Activated CD4-positive, alpha-beta T cell treated with anti-CD3 and anti-CD28 coated beads, Interleukin-2, Interleukin-4, amounts not matched to agents 100 ng/mL and 50 ng/mL, durations not matched to agents 16 hours and 8 hours (primary cell): ENCODE measurements at regions not wholly inside any gene's neighbourhood (a gene's known extent, or its start where the extent isn't known, plus 50 kb on each side); places are given as distances from the start of the nearest gene placed in this dataset.
A peak's percentile ranks its signal among the peaks of the same experiment; 100 is the strongest.

Experiments
- DNase-seq: peaks from one replicate; pipeline ENCODE4 v3.0.0-alpha.2; 2020; ENCODE audit warnings: low spot score

DNA sequence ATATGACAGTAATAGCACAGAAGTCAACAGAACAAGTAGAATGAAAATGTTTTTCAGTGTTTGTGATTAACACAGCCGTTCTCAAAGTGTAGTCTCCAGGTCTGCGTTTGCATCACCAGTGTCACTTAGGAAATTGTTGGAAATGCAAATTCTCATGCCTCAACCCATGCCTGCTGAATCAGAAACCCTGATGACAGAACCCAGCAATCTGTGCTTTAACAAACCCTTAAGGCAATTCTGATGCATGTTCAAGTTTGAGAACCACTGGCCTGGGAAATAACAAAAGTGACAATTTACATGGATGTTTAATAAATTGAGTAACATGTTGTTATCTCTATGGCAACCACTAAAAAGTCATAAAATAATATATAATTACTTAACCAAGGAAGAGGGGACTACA lies 103.1 kb upstream of the ATP11B start:
- DNase-seq = no peak

DNA sequence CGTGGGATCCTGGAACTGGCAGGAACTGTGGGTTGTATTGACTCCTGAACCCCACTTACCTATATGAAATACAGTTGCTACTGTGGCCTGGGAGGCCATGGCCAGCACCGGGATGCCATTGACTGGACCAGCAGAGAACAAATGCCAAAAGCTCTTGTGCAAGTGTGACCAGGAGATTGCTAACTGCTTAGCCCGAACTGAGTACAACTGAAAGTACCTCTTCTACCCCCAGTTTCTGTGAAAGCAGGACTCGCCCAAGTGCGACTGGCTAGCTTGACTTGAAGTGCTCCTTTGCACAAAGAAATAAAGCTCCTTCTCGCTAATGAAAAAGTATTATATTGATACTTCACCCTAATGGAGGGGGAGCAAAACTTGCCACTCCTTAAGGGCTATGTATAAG lies 101.3 kb upstream of the ATP11B start:
- DNase-seq = no peak

DNA sequence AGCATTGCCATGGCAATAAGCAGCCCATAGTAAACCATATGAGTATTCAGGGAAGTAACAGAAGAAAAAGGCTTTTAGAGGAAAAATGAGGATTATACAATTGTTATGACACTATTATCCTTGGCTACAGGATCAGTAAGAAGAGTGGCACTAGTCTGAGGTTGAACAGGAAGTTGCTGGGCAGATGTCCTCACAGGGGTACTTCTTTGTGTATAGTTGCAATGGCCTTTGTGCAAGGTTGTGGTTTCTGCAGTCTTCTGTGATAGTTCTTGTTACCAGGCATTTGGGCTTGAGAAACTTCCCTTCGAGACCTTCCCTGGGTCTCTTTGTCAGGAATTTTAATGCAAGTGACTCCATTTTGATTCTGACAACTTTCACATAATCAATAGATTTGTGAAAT lies 100.6 kb upstream of the ATP11B start:
- DNase-seq = no peak

DNA sequence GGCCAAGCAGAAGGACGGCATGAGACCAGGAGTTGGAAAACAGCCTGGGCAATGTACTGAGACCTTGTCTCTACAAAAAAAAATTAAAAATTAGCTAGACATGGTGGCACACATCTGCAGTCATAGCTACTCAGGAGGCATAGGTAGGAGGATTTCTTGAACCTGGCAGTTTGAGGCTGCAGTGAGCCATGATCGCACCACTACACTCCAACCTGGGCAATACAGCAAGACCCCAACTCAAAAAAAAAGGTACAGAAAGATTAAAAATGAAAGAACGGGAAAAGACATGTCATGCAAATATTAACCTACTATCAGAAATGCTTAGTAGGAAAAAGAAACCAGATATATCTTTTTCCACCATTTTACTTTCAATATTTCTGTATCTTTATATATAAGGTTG lies 99.6 kb upstream of the ATP11B start:
- DNase-seq = no peak

DNA sequence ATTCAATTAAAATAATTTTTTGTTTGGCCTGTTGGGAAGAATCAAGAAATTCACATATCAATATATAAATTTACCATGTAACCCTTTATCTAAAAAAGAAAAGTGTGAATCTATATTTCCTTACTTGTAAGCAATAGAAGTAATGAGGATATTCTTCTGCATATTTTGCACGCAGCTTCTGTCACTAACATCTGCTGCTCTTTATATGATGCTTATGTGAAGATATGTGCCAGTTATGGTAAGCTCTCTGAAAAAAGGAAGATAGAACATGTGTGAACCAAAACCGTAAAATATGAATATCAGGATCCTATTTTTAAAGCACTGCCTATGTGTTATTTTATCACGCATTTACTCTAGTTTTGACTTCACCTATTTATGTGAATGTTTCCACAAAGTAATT lies 96.4 kb upstream of the ATP11B start:
- no peak for DNase-seq

DNA sequence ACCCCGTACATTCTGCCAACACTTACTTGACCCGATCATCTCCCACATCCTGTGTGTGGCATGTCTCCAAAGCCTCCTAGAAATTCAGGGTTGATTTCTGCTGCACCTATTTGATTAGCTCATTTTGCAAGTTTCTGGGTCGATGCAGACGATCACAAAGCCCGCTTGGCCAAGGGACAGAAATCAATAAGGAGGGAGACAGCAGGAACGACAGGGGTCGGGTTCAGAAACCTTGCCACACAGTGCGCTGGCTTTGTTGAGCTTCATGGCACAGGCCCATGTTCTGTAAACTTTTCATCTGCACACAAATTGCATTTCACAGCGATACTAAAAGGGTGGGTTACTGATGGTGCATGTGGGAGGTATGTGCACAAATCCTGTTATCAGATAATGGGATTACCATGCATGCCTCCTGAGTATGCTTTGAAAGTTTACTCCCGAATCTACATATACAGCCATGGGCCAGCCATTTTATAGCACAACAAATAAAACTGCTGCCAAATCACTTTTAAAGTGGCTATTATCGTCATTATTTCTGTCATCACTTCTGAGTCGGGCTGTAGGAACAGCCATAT lies 95.9 kb upstream of the ATP11B start:
- DNase-seq = no peak

DNA sequence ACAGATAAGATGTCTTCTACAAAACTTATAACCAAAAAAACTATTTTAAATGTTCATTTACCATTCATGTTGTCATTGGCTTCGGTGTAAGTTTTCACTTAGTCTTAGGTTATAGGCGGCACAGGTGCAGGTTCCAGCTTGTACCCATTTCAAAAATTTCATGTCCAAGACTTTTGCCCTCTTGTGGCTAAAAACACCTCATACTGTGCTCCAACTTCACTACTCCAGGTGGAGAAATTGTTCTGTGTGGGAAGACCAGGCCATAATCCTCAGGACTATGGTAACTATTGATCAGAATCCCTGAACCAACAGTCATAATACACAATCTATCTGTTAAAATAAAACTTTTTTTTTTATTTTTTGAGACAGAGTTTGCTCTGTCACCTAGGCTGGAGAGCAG lies 95.2 kb upstream of the ATP11B start:
- no peak for DNase-seq

DNA sequence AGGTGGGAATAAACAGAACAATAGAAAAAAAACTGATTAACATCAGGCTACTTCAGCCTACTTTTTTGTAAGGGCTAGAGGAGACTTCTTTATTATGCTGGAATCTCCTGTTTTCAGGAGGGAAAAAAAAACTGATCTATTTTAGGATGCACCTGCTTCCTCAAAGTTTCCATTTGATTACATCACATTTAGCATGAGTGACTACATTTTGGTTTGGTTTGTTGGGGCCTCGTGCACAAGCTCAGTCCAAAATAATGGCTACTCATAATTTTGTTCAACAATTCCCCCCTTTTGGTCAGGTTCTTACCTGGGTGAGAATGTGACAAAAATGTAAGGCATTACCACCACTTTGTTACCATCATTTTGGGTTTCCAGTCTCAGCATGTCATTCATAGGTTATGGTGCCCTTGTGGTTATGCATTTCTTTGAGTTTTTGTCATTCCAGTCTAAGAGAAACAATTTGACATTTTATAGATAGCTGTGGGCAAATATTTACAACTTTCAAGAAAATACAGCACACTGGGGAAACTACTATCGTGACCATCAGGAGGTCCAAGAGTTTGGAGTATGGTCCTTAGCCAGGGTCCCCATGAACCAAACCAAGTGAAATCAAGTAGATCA lies 93.6 kb upstream of the ATP11B start:
- no peak for DNase-seq

DNA sequence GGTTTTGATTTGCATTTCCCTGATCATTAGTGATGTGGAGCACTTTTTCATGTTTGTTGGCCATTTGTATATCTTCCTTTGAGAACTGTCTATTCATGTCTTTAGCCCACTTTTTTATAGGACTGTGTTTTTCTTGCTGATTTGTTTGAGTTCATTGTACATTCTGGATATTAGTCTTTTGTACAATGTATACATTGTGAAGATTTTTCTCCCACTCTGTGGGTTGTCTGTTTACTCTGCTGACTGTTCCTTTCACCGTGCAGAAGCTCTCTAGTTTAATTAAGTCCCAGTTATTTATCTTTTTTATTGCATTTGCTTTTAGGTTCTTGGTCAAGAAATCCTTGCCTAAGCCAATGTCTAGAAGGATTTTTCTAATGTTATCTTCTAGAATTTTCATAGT lies 91.1 kb upstream of the ATP11B start:
- DNase-seq = no peak

DNA sequence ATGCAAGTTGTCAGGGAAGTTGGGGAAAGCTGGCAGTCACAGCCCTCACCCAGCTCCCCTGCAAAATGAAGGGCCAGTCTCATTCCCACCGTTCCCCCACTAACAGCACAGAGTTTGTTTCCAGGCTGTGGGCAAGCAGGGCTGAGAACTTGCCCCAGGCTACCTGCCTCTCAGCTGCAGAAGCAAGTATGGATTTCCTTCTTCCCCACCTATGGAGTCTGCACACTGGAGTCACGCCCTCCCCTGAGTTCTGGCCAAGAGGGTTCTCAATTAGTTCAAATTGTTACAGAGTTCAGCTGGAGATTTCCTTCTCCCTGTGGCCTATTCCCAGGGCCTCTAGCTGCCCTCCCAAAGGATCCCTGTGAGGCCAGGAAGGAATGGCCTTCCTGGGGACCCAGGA lies 90.1 kb upstream of the ATP11B start:
- DNase-seq = no peak

DNA sequence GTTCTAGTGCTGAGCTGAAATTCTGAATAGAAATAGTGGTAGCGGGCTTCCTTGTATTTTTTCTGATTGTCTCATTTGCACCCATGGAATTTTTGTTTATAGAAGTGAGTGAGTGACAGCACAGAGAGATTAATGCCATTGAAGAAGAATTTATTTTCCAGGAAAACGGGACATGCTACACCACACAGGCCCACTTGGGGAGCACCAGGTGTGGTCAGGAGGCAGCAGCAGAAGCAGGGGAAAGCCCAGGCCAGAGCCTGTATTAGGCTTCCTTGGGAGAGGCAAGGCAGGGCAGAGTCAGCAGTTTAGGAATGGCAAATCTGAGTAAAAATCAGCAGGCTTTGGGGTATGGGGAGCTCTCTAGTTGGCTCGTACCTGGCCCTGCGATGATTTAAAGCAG lies 88.4 kb upstream of the ATP11B start:
- DNase-seq = no peak

DNA sequence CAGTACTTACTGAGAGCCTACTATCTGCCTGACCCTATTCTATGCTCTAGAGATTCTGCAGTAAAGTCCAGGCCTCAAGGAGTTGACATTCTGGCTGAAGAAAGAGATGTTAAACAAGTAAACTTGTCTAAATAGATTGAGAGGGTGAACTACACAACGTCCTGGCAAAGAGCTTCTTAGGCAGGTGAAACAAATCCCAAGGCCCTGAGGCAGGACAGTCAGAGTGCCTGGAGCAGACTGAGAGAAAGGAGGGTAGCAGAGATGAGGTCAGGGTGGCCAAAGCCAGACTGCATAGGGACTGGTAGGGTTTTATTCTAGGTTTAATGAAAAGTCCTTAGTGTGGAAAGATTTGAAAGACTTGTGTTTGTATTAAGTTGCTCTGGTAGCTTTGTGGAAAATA lies 84.5 kb upstream of the ATP11B start:
- DNase-seq = no peak

DNA sequence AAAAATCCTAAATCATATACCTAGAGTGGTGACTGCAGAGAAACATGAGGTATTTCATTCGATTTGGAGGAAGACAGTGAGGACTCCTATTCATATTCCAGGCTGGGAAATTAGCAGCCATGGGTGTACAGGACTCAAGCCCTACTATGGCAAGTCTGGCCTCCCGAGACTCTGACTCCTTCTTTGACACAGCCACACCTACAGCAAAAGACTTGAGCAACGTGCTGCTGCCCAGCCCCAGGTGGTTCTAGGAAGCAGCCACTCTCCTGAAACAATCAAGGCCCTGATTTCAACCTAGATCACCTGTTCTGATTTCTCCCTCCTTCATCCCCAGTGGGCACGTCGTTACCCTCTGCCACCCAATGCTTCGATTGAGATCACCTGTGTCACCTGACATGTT lies 84.0 kb upstream of the ATP11B start:
- no peak for DNase-seq

DNA sequence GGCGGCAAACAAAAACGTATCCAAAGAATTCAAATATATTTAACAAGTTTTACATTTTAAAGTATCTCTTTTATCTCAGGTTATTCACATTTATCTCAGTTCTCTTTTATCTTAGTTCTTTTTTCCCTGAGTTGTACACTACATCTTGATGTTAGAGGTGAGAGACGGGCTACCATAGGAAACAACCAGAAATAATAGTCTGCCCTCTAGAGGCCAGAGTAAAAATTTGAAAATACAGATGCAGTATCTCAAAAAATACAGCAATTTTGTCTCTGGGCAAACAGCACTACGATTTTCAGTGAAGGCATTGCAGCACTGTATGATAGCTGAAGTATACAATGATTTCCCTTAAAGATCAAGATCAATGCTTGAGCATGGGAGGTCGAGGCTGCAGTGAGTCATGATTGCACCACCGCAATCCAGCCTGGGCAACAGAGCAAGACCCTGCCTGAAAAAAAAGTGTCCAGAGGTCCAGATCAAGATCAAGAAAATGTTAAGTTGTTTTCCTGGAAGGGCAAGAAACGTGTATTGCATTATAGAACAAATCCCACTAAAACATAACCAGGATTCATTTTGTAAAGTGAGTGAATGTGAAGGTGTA lies 82.6 kb upstream of the ATP11B start:
- peak; percentile 38 for DNase-seq

DNA sequence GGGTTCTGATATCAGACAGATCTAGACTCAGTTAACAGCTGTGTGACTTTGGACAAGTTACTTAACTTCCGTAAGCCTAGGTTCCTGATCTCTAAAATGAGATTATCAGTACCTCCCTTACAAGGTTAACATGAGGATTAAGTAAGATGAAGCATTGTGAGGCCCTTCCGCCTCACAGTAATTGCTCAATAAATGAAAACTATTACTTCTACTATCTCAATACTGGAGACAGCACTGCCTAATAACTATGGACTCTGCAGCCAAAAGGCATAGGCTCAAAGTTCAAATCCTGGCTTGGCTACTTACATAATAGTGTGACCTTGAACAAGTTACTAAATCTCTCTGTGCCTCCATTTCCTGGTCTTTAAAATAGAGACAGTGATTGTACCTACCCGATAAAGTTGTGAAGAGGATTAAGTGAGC lies 82.0 kb upstream of the ATP11B start:
- no peak for DNase-seq

DNA sequence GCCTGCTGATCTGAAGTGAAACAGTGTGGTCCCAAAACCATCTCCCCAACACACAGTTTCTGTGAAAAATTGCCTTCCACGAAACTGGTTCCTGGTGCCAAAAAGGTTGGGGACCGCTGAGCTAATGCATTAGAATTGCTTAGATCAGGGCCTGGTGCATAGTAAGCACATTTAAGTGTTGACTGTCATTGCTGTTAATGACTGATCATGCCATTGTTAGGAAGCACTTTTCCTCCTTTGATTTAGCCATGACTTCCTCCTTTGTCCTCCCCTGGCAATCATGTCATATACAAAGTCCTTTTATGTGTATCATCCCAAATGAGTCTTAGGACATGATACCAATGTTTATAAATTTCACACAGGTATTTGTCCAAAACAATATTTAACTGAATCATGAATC lies 81.5 kb upstream of the ATP11B start:
- DNase-seq = no peak

DNA sequence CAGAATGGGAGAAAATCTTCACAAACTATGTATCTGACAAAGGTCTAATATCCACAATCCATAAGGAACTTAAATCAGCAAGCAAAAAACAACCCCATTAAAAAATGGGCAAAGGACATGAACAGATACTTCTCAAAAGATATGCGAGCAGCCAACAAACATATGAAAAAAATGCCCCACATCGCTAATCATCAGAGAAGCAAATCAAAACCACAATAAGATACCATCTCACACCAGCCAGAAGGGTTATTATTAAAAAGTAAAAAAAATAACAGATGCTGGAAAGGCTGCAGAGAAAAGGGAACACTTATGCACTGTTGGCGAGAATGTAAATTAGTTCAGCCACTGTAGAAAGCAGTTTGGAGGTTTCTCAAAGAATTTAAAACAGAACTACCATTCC lies 80.2 kb upstream of the ATP11B start:
- DNase-seq = no peak

DNA sequence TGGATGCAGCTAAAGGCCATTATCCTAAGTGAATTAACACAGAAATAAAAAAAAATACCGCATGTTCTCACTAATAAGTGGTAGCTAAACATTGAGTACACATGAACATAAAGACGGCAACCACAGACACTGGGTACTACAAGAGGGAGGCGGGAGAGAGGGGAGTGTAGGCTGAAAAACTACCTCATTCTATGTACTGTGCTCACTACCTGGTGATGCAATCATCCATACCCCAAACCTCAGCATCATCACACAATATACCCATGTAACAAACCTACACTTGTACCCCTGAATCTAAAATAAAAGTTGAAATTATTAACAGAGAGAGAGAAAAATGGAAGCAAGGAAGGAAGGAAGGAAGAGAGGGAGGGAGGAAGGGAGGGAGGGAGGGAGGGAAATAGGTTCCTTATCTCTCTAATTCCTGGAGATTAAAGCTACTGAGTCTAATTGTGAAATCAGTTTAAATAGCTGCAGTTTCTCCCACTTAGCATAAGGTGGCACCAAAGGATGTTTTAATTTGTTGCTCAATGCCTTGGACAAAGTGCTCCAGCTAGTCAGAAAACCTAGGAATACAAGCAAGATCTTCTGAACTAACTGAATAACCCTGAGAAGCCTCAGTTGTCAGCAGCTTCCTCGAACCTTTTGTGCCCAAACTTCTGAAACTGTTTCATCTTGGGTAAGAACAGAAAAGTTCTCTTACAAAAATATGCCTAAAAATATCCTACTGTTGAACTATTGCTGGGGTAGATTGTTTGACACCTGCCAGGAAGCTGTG lies 79.4 kb upstream of the ATP11B start:
- DNase-seq = peak; percentile 44

DNA sequence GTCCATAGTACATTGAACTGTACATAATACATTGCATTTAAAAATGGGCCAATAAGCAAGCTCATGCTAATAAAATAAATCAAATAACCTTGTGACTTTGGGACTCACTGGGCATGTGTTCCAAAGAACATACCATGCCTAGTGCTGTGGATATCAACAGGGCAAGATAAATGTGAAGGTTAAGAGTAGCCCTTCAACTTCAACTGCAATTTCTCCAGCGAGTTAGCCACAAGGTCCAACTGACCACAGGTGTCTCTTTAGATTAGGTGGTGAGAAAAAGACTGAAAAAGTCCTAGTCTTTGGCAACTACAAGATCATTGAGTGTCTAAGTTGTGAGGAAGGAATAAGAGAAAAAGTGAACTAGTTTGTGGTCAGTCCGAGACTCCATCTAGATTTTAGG lies 78.3 kb upstream of the ATP11B start:
- no peak for DNase-seq

DNA sequence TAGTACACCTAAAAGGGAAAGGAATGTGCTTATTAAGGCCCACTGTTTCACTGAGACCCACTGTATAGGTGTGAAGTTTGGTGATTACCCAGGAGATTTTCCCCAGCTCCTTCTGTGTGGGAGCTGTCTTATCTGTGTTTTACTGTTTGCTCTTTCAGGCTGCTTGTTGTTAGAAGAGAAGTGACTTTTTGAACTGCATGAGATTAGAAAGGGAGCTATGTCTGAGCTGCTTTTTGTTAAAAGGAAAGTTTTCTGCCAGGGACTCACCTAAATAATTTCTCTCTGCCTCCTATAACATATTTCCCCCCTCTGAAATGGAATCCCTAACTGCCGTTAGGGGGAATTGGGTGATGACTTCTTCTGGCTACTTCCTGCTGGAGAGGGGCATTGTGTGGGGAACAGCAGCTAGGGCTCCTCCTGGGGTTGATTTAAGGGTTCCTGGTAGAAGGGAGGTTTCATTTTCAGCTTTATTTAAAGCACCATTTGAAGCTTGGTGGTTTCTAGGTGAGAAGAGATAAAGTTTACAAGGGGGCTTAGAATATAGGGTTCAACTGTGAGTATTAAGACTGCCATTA lies 77.1 kb upstream of the ATP11B start:
- no peak for DNase-seq

DNA sequence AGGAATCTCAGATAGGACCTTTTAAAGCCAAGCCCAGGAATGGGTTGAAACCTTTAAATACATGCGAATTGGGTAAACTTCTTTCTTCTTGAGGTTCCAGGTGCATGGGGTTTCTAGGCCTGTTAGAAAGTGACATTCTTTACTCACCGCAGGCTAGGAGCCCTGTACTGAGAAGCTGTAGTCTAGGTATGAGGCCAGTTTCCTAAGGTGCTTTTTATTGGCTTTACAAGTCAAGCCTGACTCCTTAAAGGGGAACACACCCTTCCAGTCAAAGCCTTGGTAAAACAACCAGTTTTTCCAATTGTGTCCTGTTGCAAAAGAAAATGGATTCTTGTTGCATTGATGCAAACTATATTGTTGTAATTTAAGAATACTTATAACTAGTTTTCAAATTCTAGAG lies 76.1 kb upstream of the ATP11B start:
- DNase-seq = no peak

DNA sequence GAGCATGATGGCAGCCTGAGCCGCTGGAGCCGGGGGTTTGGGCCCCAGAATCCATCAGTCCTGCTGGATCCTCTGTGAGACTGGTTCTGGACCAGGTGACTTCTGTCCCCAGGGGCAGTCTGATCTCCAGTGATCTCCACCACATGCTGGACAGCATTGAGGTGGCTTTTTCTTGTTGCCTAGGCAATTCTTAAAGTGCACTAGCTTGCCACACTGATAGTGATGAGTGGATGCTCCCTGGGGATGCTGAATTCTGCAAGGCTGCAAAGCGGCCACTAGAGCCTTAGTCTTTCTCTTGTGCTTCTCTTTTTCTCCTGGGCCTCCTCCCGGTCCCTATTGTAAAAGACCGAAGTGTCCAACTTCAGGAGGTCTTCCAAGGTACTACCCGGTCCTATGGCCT lies 70.4 kb upstream of the ATP11B start:
- no peak for DNase-seq

DNA sequence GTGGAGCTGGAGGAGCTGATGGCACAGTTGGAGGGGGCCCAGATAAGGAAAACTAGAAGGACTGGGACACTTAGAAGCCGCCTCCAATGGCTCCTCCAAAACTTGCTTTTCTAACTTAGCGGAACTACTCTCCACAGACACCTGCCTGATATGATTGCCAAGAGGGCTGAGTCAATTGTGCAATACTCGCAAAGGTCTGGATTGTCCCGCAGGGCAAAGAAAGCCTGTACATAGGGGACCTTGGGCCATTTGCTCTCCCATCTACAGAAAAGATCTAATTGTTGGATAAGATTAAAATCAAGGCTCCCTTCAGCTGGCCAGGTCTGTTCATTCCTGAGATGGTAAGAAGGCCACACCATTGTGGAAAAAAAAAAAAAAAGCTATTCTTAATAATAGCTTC lies 69.7 kb upstream of the ATP11B start:
- no peak for DNase-seq
